HepG2 (cell line): ENCODE measurements at regions not wholly inside any gene's neighbourhood (a gene's known extent, or its start where the extent isn't known, plus 50 kb on each side); places are given as distances from the start of the nearest gene placed in this dataset.

Experiments
- ARNTL ChIP-seq: sonication (generic); formaldehyde crosslinking; IDR thresholded peaks from 2 replicates; pipeline ENCODE4 v1.4.0; 2020; ENCODE audit warnings: mild to moderate bottlenecking, missing genetic modification reagents
- EEA1 ChIP-seq: sonication (generic); formaldehyde crosslinking; IDR thresholded peaks from 2 replicates; pipeline ENCODE4 v1.5.1; 2020; ENCODE audit warnings: mild to moderate bottlenecking, missing genetic modification reagents, borderline replicate concordance
- MBNL3 ChIP-seq: fragments of 250-450 bp; sonication (Bioruptor Pico); conservative IDR thresholded peaks from 2 replicates; pipeline ENCODE4 v1.8.0; 2022; ENCODE audit warnings: mild to moderate bottlenecking, inconsistent platforms
- NAIF1 ChIP-seq: sonication (generic); formaldehyde crosslinking; IDR thresholded peaks from 2 replicates; pipeline ENCODE4 v1.5.0; 2020; ENCODE audit warnings: mild to moderate bottlenecking, missing genetic modification reagents, borderline replicate concordance
- POLR2AphosphoS2 ChIP-seq: IDR thresholded peaks from 2 replicates; pipeline ENCODE4 v1.6.1; 2011; ENCODE audit warnings: low read depth, low read length, improper control_type of control experiment
- PPARG ChIP-seq: conservative IDR thresholded peaks from 2 replicates; pipeline ENCODE4 v1.6.1; 2016; ENCODE audit warnings: missing biosample characterization, missing genetic modification reagents
- TP53 ChIP-seq: sonication (generic); formaldehyde crosslinking; conservative IDR thresholded peaks from 2 replicates; pipeline ENCODE4 v1.4.0; 2020; ENCODE audit warnings: missing genetic modification reagents
- ZNF30 ChIP-seq: sonication (generic); formaldehyde crosslinking; IDR thresholded peaks from 2 replicates; pipeline ENCODE4 v1.5.0; 2020; ENCODE audit warnings: mild to moderate bottlenecking, missing genetic modification reagents
- ZNF564 ChIP-seq: sonication (generic); formaldehyde crosslinking; IDR thresholded peaks from 2 replicates; pipeline ENCODE4 v1.8.1; 2023; ENCODE audit warnings: mild to moderate bottlenecking, missing genetic modification reagents
- ZSCAN9 ChIP-seq: IDR thresholded peaks from 2 replicates; pipeline ENCODE4 v1.6.1; 2016; ENCODE audit warnings: borderline replicate concordance
- TF ChIP-seq, protein P1 (sequence below): sonication (generic); formaldehyde crosslinking; IDR thresholded peaks from 2 replicates; pipeline ENCODE4 v1.8.0; 2022; ENCODE audit warnings: missing genetic modification reagents, mild to moderate bottlenecking, moderate library complexity, borderline replicate concordance
- TF ChIP-seq, protein P2 (sequence below): sonication (generic); formaldehyde crosslinking; IDR thresholded peaks from 2 replicates; pipeline ENCODE4 v1.4.0; 2020; ENCODE audit warnings: missing genetic modification reagents
- TF ChIP-seq, protein P3 (sequence below): sonication (generic); formaldehyde crosslinking; IDR thresholded peaks from 2 replicates; pipeline ENCODE4 v1.4.0; 2020; ENCODE audit warnings: missing genetic modification reagents
- TF ChIP-seq, protein P4 (sequence below): sonication (generic); formaldehyde crosslinking; IDR thresholded peaks from 2 replicates; pipeline ENCODE4 v1.5.1; 2020; ENCODE audit warnings: missing genetic modification reagents, mild to moderate bottlenecking, borderline replicate concordance
- TF ChIP-seq, protein P5 (sequence below): sonication (generic); IDR thresholded peaks from 2 replicates; pipeline ENCODE4 v1.6.1; 2016; ENCODE audit warnings: low read depth, borderline replicate concordance
- TF ChIP-seq, protein P6 (sequence below): sonication (generic); formaldehyde crosslinking; IDR thresholded peaks from 2 replicates; pipeline ENCODE4 v1.5.0; 2020; ENCODE audit warnings: mild to moderate bottlenecking, missing genetic modification reagents

DNA sequence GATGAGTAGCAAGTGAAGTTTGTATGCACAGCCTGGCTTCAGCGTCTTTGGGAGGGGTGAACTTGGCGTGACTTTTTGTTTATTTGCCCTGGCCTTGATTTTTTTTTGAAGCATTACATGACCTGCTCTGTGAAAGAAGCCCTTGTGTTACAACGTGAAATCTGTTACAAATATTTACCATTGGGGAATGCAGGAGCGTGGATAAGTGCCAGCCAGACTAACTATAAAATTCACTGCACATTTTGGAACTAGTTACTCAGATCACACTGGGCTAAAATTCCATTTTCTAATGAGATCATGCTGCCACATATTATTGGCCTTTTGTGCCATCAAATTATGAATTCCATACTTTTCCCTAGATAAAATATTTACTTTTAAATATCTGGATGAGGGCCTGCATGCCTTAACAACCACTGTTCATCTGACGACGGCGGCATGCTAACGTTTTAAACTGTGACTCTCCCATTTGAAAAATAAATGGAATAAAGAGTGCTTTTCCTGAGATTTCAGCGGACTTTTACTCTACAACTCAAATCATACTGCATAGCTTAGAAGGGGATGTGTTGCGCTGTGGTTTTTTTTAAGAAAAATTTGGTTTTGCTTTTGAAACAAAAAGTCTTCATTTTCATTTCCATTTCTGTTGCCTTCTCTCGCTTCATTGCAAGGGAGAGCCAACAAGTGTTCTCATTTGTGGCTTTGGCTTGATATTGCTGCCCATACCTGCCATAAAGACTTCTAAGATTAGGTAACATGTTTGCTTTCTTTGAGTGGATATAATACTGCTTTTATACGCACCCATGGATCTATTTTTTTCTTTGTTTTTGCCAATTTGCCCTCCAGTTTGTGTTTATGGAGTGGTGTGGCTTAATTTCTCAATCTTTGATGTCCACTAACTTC lies 352.2 kb downstream of the TFEC start (continued):
- TF ChIP-seq, protein P1, sequence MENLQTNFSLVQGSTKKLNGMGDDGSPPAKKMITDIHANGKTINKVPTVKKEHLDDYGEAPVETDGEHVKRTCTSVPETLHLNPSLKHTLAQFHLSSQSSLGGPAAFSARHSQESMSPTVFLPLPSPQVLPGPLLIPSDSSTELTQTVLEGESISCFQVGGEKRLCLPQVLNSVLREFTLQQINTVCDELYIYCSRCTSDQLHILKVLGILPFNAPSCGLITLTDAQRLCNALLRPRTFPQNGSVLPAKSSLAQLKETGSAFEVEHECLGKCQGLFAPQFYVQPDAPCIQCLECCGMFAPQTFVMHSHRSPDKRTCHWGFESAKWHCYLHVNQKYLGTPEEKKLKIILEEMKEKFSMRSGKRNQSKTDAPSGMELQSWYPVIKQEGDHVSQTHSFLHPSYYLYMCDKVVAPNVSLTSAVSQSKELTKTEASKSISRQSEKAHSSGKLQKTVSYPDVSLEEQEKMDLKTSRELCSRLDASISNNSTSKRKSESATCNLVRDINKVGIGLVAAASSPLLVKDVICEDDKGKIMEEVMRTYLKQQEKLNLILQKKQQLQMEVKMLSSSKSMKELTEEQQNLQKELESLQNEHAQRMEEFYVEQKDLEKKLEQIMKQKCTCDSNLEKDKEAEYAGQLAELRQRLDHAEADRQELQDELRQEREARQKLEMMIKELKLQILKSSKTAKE: peak; percentile 70
- TF ChIP-seq TP53 (CRISPR knock-in tag) (no peak), ZNF30 (CRISPR knock-in tag) (no peak), ZNF564 (no peak), MBNL3 (CRISPR knock-in tag) (no peak), ARNTL (CRISPR knock-in tag) (0 out of 2 replicates have a peak, but pooled peaks have one; percentile 43), EEA1 (CRISPR knock-in tag) (no peak), ZSCAN9 (CRISPR knock-in tag) (peak; percentile 62; the same call in 1 of the 2 replicates), PPARG (CRISPR knock-in tag) (peak; percentile 62), NAIF1 (CRISPR knock-in tag) (no peak), POLR2AphosphoS2 (no peak)
- TF ChIP-seq, protein P2, sequence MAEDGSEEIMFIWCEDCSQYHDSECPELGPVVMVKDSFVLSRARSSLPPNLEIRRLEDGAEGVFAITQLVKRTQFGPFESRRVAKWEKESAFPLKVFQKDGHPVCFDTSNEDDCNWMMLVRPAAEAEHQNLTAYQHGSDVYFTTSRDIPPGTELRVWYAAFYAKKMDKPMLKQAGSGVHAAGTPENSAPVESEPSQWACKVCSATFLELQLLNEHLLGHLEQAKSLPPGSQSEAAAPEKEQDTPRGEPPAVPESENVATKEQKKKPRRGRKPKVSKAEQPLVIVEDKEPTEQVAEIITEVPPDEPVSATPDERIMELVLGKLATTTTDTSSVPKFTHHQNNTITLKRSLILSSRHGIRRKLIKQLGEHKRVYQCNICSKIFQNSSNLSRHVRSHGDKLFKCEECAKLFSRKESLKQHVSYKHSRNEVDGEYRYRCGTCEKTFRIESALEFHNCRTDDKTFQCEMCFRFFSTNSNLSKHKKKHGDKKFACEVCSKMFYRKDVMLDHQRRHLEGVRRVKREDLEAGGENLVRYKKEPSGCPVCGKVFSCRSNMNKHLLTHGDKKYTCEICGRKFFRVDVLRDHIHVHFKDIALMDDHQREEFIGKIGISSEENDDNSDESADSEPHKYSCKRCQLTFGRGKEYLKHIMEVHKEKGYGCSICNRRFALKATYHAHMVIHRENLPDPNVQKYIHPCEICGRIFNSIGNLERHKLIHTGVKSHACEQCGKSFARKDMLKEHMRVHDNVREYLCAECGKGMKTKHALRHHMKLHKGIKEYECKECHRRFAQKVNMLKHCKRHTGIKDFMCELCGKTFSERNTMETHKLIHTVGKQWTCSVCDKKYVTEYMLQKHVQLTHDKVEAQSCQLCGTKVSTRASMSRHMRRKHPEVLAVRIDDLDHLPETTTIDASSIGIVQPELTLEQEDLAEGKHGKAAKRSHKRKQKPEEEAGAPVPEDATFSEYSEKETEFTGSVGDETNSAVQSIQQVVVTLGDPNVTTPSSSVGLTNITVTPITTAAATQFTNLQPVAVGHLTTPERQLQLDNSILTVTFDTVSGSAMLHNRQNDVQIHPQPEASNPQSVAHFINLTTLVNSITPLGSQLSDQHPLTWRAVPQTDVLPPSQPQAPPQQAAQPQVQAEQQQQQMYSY (CRISPR knock-in tag): no peak
- TF ChIP-seq, protein P3, sequence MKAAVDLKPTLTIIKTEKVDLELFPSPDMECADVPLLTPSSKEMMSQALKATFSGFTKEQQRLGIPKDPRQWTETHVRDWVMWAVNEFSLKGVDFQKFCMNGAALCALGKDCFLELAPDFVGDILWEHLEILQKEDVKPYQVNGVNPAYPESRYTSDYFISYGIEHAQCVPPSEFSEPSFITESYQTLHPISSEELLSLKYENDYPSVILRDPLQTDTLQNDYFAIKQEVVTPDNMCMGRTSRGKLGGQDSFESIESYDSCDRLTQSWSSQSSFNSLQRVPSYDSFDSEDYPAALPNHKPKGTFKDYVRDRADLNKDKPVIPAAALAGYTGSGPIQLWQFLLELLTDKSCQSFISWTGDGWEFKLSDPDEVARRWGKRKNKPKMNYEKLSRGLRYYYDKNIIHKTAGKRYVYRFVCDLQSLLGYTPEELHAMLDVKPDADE: no peak
- TF ChIP-seq, protein P4, sequence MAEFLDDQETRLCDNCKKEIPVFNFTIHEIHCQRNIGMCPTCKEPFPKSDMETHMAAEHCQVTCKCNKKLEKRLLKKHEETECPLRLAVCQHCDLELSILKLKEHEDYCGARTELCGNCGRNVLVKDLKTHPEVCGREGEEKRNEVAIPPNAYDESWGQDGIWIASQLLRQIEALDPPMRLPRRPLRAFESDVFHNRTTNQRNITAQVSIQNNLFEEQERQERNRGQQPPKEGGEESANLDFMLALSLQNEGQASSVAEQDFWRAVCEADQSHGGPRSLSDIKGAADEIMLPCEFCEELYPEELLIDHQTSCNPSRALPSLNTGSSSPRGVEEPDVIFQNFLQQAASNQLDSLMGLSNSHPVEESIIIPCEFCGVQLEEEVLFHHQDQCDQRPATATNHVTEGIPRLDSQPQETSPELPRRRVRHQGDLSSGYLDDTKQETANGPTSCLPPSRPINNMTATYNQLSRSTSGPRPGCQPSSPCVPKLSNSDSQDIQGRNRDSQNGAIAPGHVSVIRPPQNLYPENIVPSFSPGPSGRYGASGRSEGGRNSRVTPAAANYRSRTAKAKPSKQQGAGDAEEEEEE (CRISPR knock-in tag): no peak
- TF ChIP-seq, protein P5, sequence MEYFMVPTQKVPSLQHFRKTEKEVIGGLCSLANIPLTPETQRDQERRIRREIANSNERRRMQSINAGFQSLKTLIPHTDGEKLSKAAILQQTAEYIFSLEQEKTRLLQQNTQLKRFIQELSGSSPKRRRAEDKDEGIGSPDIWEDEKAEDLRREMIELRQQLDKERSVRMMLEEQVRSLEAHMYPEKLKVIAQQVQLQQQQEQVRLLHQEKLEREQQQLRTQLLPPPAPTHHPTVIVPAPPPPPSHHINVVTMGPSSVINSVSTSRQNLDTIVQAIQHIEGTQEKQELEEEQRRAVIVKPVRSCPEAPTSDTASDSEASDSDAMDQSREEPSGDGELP: no peak
- TF ChIP-seq, protein P6, sequence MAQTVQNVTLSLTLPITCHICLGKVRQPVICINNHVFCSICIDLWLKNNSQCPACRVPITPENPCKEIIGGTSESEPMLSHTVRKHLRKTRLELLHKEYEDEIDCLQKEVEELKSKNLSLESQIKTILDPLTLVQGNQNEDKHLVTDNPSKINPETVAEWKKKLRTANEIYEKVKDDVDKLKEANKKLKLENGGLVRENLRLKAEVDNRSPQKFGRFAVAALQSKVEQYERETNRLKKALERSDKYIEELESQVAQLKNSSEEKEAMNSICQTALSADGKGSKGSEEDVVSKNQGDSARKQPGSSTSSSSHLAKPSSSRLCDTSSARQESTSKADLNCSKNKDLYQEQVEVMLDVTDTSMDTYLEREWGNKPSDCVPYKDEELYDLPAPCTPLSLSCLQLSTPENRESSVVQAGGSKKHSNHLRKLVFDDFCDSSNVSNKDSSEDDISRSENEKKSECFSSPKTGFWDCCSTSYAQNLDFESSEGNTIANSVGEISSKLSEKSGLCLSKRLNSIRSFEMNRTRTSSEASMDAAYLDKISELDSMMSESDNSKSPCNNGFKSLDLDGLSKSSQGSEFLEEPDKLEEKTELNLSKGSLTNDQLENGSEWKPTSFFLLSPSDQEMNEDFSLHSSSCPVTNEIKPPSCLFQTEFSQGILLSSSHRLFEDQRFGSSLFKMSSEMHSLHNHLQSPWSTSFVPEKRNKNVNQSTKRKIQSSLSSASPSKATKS (CRISPR knock-in tag): no peak
